H1 (cell line): ENCODE measurements at regions not wholly inside any gene's neighbourhood (a gene's known extent, or its start where the extent isn't known, plus 50 kb on each side); places are given as distances from the start of the nearest gene placed in this dataset.

Experiments
- CTCF ChIA-PET: fragments of 300-600 bp; sonication (Branson Sonifier 250); formaldehyde crosslinking; loops from one replicate; lab custom pipeline; 2021; ENCODE audit not compliant: partially characterized antibody; lab: Charles Lee
- POLR2A ChIA-PET: fragments of 300-600 bp; sonication (Branson Sonifier 250); formaldehyde crosslinking; loops from one replicate; lab custom pipeline; 2021; ENCODE audit warnings: inconsistent platforms; ENCODE audit not compliant: partially characterized antibody; lab: Charles Lee
- DNase-seq, 2 experiments: peaks; one replicate each; pipeline versions ENCODE4 v3.0.0 to v3.0.0-alpha.2; 2010 to 2022; ENCODE audit warnings: low spot score in 2 of 2, low read depth in 1 of 2, mixed read lengths in 1 of 2
- FAIRE-seq: peaks from 2 replicates; lab custom pipeline; 2011; peaks lifted over from hg19 to GRCh38; lab: Jason Lieb, UNC
- H2AFZ ChIP-seq: 2 replicates; pipeline ENCODE4 v1.8.1; 2012; ENCODE audit warnings: low read length, inconsistent platforms
- H2AK5ac ChIP-seq: 2 replicates; pipeline ENCODE4 v1.6.1; 2013; ENCODE audit warnings: low read depth, low read length
- H2BK120ac ChIP-seq: replicated peaks from 2 replicates; pipeline ENCODE3; 2013; ENCODE audit warnings: low read depth, low read length, inconsistent platforms
- H2BK12ac ChIP-seq: 2 replicates; pipeline ENCODE4 v1.6.1; 2013; ENCODE audit warnings: low read depth, low read length
- H2BK15ac ChIP-seq: 2 replicates; pipeline ENCODE4 v1.6.1; 2013; ENCODE audit warnings: low read length
- H2BK20ac ChIP-seq: 2 replicates; pipeline ENCODE4 v1.6.1; 2013; ENCODE audit warnings: low read length
- H2BK5ac ChIP-seq: 2 replicates; pipeline ENCODE4 v1.6.1; 2013; ENCODE audit warnings: low read depth, low read length
- H3K14ac ChIP-seq: 2 replicates; pipeline ENCODE4 v1.6.1; 2013; ENCODE audit warnings: inconsistent platforms; ENCODE audit not compliant: insufficient read length
- H3K18ac ChIP-seq: 2 replicates; pipeline ENCODE4 v1.6.1; 2013; ENCODE audit warnings: low read length; ENCODE audit errors: extremely low read depth
- H3K23ac ChIP-seq: 2 replicates; pipeline ENCODE4 v1.6.1; 2013; ENCODE audit warnings: inconsistent platforms; ENCODE audit not compliant: insufficient read length
- H3K23me2 ChIP-seq: 2 replicates; pipeline ENCODE4 v1.6.1; 2013; ENCODE audit warnings: low read depth, low read length
- H3K27ac ChIP-seq: 2 replicates; pipeline ENCODE4 v1.6.1; 2011; ENCODE audit warnings: low read depth, low read length, inconsistent platforms
- H3K27me3 ChIP-seq, 4 experiments: replicated peaks in 1 of 4; 1 replicate in 1 of 4; 2 replicates in 3 of 4; pipeline versions ENCODE4 v1.6.1 to v1.8.1; 2011 to 2013; ENCODE audit warnings: low read length in 3 of 4, mild to moderate bottlenecking in 3 of 4, inconsistent platforms in 2 of 4, mixed read lengths in 2 of 4, moderate library complexity in 1 of 4; ENCODE audit not compliant: control insufficient read depth in 3 of 4, insufficient read depth in 3 of 4; ENCODE audit errors: extremely low read depth in 1 of 4
- H3K36me3 ChIP-seq, 4 experiments: 2 replicates each; pipeline versions ENCODE4 v1.6.1 to v1.8.1; 2011 to 2013; ENCODE audit warnings: mild to moderate bottlenecking in 4 of 4, low read length in 3 of 4, moderate library complexity in 2 of 4, control low read depth in 1 of 4, inconsistent platforms in 1 of 4; ENCODE audit not compliant: insufficient read depth in 4 of 4, control insufficient read depth in 2 of 4
- H3K4ac ChIP-seq: replicated peaks from 2 replicates; pipeline ENCODE3; 2013; ENCODE audit warnings: low read length, low read depth, mixed read lengths, inconsistent platforms; ENCODE audit not compliant: insufficient read length
- H3K4me1 ChIP-seq, 4 experiments: replicated peaks in 1 of 4; 1 replicate in 1 of 4; 2 replicates in 3 of 4; pipeline versions ENCODE4 v1.6.1 to v1.8.1; 2011 to 2013; ENCODE audit warnings: low read length in 3 of 4, inconsistent platforms in 2 of 4, mixed read lengths in 1 of 4; ENCODE audit not compliant: insufficient read depth in 4 of 4, control insufficient read depth in 3 of 4
- H3K4me2 ChIP-seq, 2 experiments: 2 replicates each; pipeline versions ENCODE4 v1.6.1 to v1.8.1; 2011 to 2013; ENCODE audit warnings: low read depth in 2 of 2, low read length in 2 of 2, control low read depth in 1 of 2, inconsistent platforms in 1 of 2, mild to moderate bottlenecking in 1 of 2; ENCODE audit not compliant: insufficient read depth in 1 of 2
- H3K4me3 ChIP-seq, 4 experiments: fragments of 200-600, 300-600 bp in 1 of 4; sonication (generic), shearing (Covaris generic), sonication (Bioruptor Twin) in 1 of 4; 2 replicates each; pipeline versions ENCODE4 v1.5.1 to v1.8.1; 2011 to 2016; ENCODE audit warnings: low read length in 4 of 4, low read depth in 3 of 4, control low read depth in 2 of 4, inconsistent platforms in 2 of 4, mild to moderate bottlenecking in 2 of 4, mixed read lengths in 1 of 4, moderate library complexity in 1 of 4; ENCODE audit not compliant: insufficient read depth in 2 of 4; ENCODE audit errors: extremely low read depth in 1 of 4
- H3K56ac ChIP-seq: replicated peaks from 2 replicates; pipeline ENCODE3; 2013; ENCODE audit warnings: low read depth, mild to moderate bottlenecking, mixed read lengths, low read length, inconsistent platforms; ENCODE audit not compliant: insufficient read length
- H3K79me1 ChIP-seq: 2 replicates; pipeline ENCODE4 v1.6.1; 2013; ENCODE audit warnings: low read depth, low read length, control low read depth
- H3K79me2 ChIP-seq, 2 experiments: 2 replicates each; pipeline versions ENCODE4 v1.6.1 to v1.8.1; 2012 to 2013; ENCODE audit warnings: low read length in 2 of 2, mild to moderate bottlenecking in 2 of 2, inconsistent platforms in 1 of 2; ENCODE audit not compliant: insufficient read depth in 2 of 2, control insufficient read depth in 1 of 2
- H3K9ac ChIP-seq, 4 experiments: replicated peaks in 1 of 4; 1 replicate in 1 of 4; 2 replicates in 3 of 4; pipeline versions ENCODE4 v1.6.1 to v1.8.1; 2011 to 2013; ENCODE audit warnings: low read depth in 3 of 4, low read length in 3 of 4, control low read depth in 2 of 4, mild to moderate bottlenecking in 2 of 4, moderate library complexity in 2 of 4, inconsistent platforms in 1 of 4; ENCODE audit errors: extremely low read depth in 1 of 4
- H3K9me3 ChIP-seq, 2 experiments: 2 replicates each; pipeline versions ENCODE4 v1.6.1 to v1.8.1; 2012 to 2013; ENCODE audit warnings: mild to moderate bottlenecking in 2 of 2, moderate library complexity in 2 of 2, control low read depth in 1 of 2, inconsistent platforms in 1 of 2, low read depth in 1 of 2, low read length in 1 of 2, mixed read lengths in 1 of 2; ENCODE audit not compliant: insufficient read depth in 2 of 2
- H4K20me1 ChIP-seq, 2 experiments: replicated peaks in 1 of 2; 2 replicates each; pipeline versions ENCODE3 to v1.8.1; 2011 to 2013; ENCODE audit warnings: inconsistent platforms in 2 of 2, low read length in 2 of 2, mild to moderate bottlenecking in 1 of 2; ENCODE audit not compliant: insufficient read depth in 2 of 2, control insufficient read depth in 1 of 2
- H4K5ac ChIP-seq: 2 replicates; pipeline ENCODE4 v1.6.1; 2013; ENCODE audit warnings: low read length, low read depth, mixed read lengths, inconsistent platforms; ENCODE audit not compliant: insufficient read length
- H4K8ac ChIP-seq: 2 replicates; pipeline ENCODE4 v1.8.0; 2013; ENCODE audit warnings: mild to moderate bottlenecking, moderate library complexity, low read length, inconsistent platforms; ENCODE audit not compliant: insufficient read depth; ENCODE audit errors: extremely low read depth
- H4K91ac ChIP-seq: replicated peaks from 2 replicates; pipeline ENCODE3; 2013; ENCODE audit warnings: low read length, mixed read lengths, inconsistent platforms; ENCODE audit not compliant: insufficient read length
- CEBPB ChIP-seq: IDR thresholded peaks from 2 replicates; pipeline ENCODE4 v1.6.1; 2012; ENCODE audit warnings: low read depth, low read length
- POU5F1 ChIP-seq: IDR thresholded peaks from 2 replicates; pipeline ENCODE4 v1.6.1; 2011; ENCODE audit warnings: low read depth, mild to moderate bottlenecking, low read length, moderate library complexity
- WGBS, 2 experiments: shearing (Covaris generic) in 1 of 2; methylation state at CpG; one replicate each; pipeline versions ENCODE4 v1.1.6 to v1.1.7; 2013 to 2015; ENCODE audit warnings: low lambda C conversion rate in 2 of 2, mixed read lengths in 2 of 2, inconsistent platforms in 1 of 2, low coverage in 1 of 2, missing lambda C conversion rate in 1 of 2; ENCODE audit not compliant: insufficient replicate concordance in 2 of 2, insufficient coverage in 1 of 2, insufficient read length in 1 of 2; ENCODE audit errors: extremely low coverage in 1 of 2, missing lambda C conversion rate in 1 of 2; 5-methylcytosine and 5-hydroxymethylcytosine counted together

GRCh38 chr7:39896840-39897239, 53.2 kb upstream of the CDK13 start:
- WGBS, 2 experiments = 90% methylated on average over 9 of the region's 9 CpGs; no CpG with 5 or more reads in 1 of the 2 experiments
- no peak overlapping the region for H4K5ac ChIP-seq
- H3K27ac ChIP-seq = no peak overlapping the region
- POLR2A ChIA-PET = no interaction called here
- TF ChIP-seq POU5F1 (no peak), CEBPB (no peak)
- no peak overlapping the region for H3K4me3 ChIP-seq
- no peak overlapping the region for H2AK5ac ChIP-seq
- H2AFZ ChIP-seq = no peak overlapping the region
- no peak overlapping the region for H4K91ac ChIP-seq
- no peaks in the 10 kb centered on the region for H3K23me2 ChIP-seq
- H3K27me3 ChIP-seq = no peaks in the 10 kb centered on the region
- H4K8ac ChIP-seq = no peak overlapping the region; the same call in 1 of the 2 replicates
- peaks cover 0 to 2% (median 0%) of the 10 kb centered on the region in 4 experiments; a peak in 2 of 7 replicates for H3K4me1 ChIP-seq
- no peak overlapping the region for H3K18ac ChIP-seq
- no peak overlapping the region for H3K23ac ChIP-seq
- H3K79me1 ChIP-seq = no peaks in the 10 kb centered on the region
- no peak overlapping the region for H3K9ac ChIP-seq
- no peak overlapping the region for H3K14ac ChIP-seq
- no peak overlapping the region for H3K4me2 ChIP-seq
- H3K36me3 ChIP-seq = no peaks in the 10 kb centered on the region
- H3K56ac ChIP-seq = no peak overlapping the region
- DNase-seq (no peak), FAIRE-seq (no peak)
- no peak overlapping the region for H2BK12ac ChIP-seq
- no peak overlapping the region for H3K4ac ChIP-seq
- no peak overlapping the region for H2BK15ac ChIP-seq
- no peak overlapping the region for H2BK5ac ChIP-seq
- no peaks in the 10 kb centered on the region for H4K20me1 ChIP-seq
- H3K79me2 ChIP-seq = no peaks in the 10 kb centered on the region
- no peaks in the 10 kb centered on the region for H3K9me3 ChIP-seq
- H2BK20ac ChIP-seq = no peak overlapping the region
- CTCF ChIA-PET = interaction anchor here (0.7 to 9.2 kb wide), 22 partner anchors 9 to 633 kb away, joined by 3 to 84 read pairs (median 5); partner anchors contain the start of gene CDK13
- H2BK120ac ChIP-seq = no peak overlapping the region
